ENCODE measurements at regions not wholly inside any gene's neighbourhood (a gene's known extent, or its start where the extent isn't known, plus 50 kb on each side); places are given as distances from the start of the nearest gene placed in this dataset. TPM values are rescaled to one million over a fixed set of nuclear protein-coding genes. Genes with fewer than 3 reads are reported as not detected.

- ATAC-seq (ENCODE audit: poor library complexity) (no peak), DNase-seq (no peak)
- intact Hi-C loops (cut with DNase I), result no loop called here
Observed at GRCh38 chr9:32334112-32334511, 50.3 kb upstream of the ACO1 start.

Small RNAs in the stretch of these regions (microRNA-seq; reads per million reads assigned to microRNA genes)
- not detected for gene MIR873
- not detected for gene MIR876

Data from Right ventricle myocardium superior (tissue), 1 donor.